GM21360 (cell line): ENCODE measurements at regions not wholly inside any gene's neighbourhood (a gene's known extent, or its start where the extent isn't known, plus 50 kb on each side); places are given as distances from the start of the nearest gene placed in this dataset.
"Not testable (repeated sequence)": the region's sequence is repeated elsewhere in the genome, so short reads cannot be mapped to it uniquely, and the experiment has no call there.

ENCODE experiments used
- ATAC-seq: cut with Tn5 transposase; IDR thresholded peaks from one replicate; pipeline ENCODE4 v1.9.1; 2021; ENCODE audit warnings: mild to moderate bottlenecking, moderate library complexity; ENCODE audit not compliant: unreplicated experiment

- ATAC-seq, result no peak
Measured at GRCh38 chr21:18549214-18549905, 145.8 kb upstream of the TMPRSS15 start.

- ATAC-seq, result no peak
Measured at GRCh38 chr21:18550361-18550760, 146.8 kb upstream of the TMPRSS15 start.

- ATAC-seq, result no peak
Measured at GRCh38 chr21:18553786-18554185, 150.2 kb upstream of the TMPRSS15 start.

GRCh38 chr21:18567770-18568169, 164.2 kb upstream of the TMPRSS15 start:
- not testable (repeated sequence) for ATAC-seq

GRCh38 chr21:18588001-18588662, 184.5 kb upstream of the TMPRSS15 start:
- ATAC-seq, result no peak

- ATAC-seq, result no peak
Measured at GRCh38 chr21:18601146-18601545, 197.6 kb upstream of the TMPRSS15 start.

GRCh38 chr21:18602711-18603110, 199.1 kb upstream of the TMPRSS15 start:
- no peak for ATAC-seq

GRCh38 chr21:18603261-18603660, 199.7 kb upstream of the TMPRSS15 start:
- ATAC-seq, result no peak

GRCh38 chr21:18603980-18604379, 200.4 kb upstream of the TMPRSS15 start:
- ATAC-seq, result no peak

- no peak for ATAC-seq
Measured at GRCh38 chr21:18608226-18608625, 204.6 kb upstream of the TMPRSS15 start.

- no peak for ATAC-seq
Measured at GRCh38 chr21:18614303-18614702, 210.7 kb upstream of the TMPRSS15 start.

GRCh38 chr21:18617291-18617690, 213.7 kb upstream of the TMPRSS15 start:
- ATAC-seq, result no peak

- no peak for ATAC-seq
Measured at GRCh38 chr21:18620436-18620835, 216.9 kb upstream of the TMPRSS15 start.

GRCh38 chr21:18622383-18622782, 218.8 kb upstream of the TMPRSS15 start:
- ATAC-seq, result no peak

- no peak for ATAC-seq
Measured at GRCh38 chr21:18630446-18630845, 226.9 kb upstream of the TMPRSS15 start.

- no peak for ATAC-seq
Measured at GRCh38 chr21:18636897-18637296, 233.3 kb upstream of the TMPRSS15 start.

GRCh38 chr21:18646116-18646515, 242.5 kb upstream of the TMPRSS15 start:
- no peak for ATAC-seq

- ATAC-seq, result no peak
Measured at GRCh38 chr21:18655931-18656330, 252.3 kb upstream of the TMPRSS15 start.

GRCh38 chr21:18661842-18662241, 258.3 kb upstream of the TMPRSS15 start:
- no peak for ATAC-seq

- ATAC-seq, result no peak
Measured at GRCh38 chr21:18663663-18664062, 260.1 kb upstream of the TMPRSS15 start.

GRCh38 chr21:18666725-18667124, 263.1 kb upstream of the TMPRSS15 start:
- ATAC-seq, result no peak

GRCh38 chr21:18673789-18674188, 270.2 kb upstream of the TMPRSS15 start:
- no peak for ATAC-seq

GRCh38 chr21:18677632-18678031, 274.0 kb upstream of the TMPRSS15 start:
- ATAC-seq, result no peak
